ENCODE measurements at regions not wholly inside any gene's neighbourhood (a gene's known extent, or its start where the extent isn't known, plus 50 kb on each side); places are given as distances from the start of the nearest gene placed in this dataset.
A peak's percentile ranks its signal among the peaks of the same experiment; 100 is the strongest.

- TF ChIP-seq CTCF (IDR thresholded peaks at IDR 0.05): no peak
- peak in 1 of 3 donors; percentile 85 for TF ChIP-seq POLR2AphosphoS5 (IDR thresholded peaks at IDR 0.05)
These were observed 155.3 kb downstream of the MACROH2A1 start for GRCh38 chr5:135243556-135244285.

Data from breast epithelium (tissue), 3 donors.